ENCODE measurements at regions not wholly inside any gene's neighbourhood (a gene's known extent, or its start where the extent isn't known, plus 50 kb on each side); places are given as distances from the start of the nearest gene placed in this dataset.
A peak's percentile ranks its signal among the peaks of the same experiment; 100 is the strongest.

DNA sequence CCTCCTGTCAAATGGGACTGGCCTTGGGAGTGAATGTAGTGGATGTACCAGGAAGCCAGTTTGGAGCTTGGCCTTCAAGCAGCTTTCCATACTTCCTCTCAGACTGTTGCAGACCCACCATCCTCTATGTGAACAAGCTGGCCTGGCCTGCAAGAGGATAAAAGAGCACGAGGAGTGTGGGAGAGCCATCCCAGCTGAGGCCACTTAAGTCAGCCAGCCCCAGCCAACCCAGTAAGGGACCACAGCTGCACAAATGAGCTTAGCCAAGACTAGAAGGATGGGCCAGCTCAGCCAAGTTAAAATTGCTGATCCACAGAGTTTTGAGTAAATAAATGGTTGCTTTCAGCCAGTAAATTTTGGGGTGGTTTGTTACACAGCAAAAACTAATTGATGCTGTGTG, 156.9 kb upstream of the SOX4 start:
- ChIA-PET POLR2A (no interaction called here), CTCF (no interaction called here)
- 94% methylated on average over 1 of the region's 1 CpG for WGBS (ENCODE audit: insufficient coverage)
- H3K27ac ChIP-seq (ENCODE audit: insufficient read depth in 1 of 2, low read depth in 1 of 2, low read length in 2 of 2, poor library complexity in 1 of 2, severe bottlenecking in 2 of 2): no peak overlapping the region
- no peaks in the 10 kb centered on the region for H3K27me3 ChIP-seq (replicated peaks in 2 of 5; ENCODE audit: control insufficient read depth in 4 of 5, insufficient read depth in 5 of 5, low read length in 4 of 5)
- no peak for DNase-seq
- H3K4me3 ChIP-seq (ENCODE audit: control insufficient read depth in 1 of 7, extremely low read depth in 1 of 7, insufficient read depth in 4 of 7, low read depth in 2 of 7, low read length in 6 of 7): no peak overlapping the region
- H3K4me1 ChIP-seq (ENCODE audit: control extremely low read depth in 1 of 4, control insufficient read depth in 4 of 4, insufficient read depth in 4 of 4, low read length in 3 of 4): peaks cover 12 to 34% (median 24%) of the 10 kb centered on the region in 4 experiments
- H3K36me3 ChIP-seq (ENCODE audit: control insufficient read depth in 4 of 4, insufficient read depth in 4 of 4, low read length in 3 of 4): no peaks in the 10 kb centered on the region
- peaks cover 0 to 3% (median 0%) of the 10 kb centered on the region in 5 experiments for H3K9me3 ChIP-seq (ENCODE audit: control extremely low read depth in 1 of 5, control insufficient read depth in 4 of 5, insufficient read depth in 2 of 5, low read depth in 1 of 5, low read length in 4 of 5)

DNA sequence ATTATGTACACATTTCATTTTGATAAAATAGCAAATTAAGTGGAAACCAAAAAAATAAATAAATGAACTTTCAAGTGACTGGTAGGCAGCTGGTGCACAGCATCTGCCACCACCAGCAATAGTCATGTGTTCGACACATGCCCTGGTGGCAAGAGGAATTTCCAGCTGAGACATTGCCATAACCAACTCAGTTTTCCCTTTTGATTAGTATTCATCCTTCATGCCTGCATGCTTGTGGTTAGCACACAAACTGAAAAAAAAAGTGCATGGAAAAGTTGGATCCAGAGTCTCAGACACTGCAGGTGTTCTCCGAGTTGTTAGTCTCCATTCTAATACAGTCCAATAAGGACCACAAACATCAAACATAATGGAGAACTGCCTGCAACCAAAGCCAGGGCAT, 156.0 kb upstream of the SOX4 start:
- 100% methylated on average over 1 of the region's 2 CpGs for WGBS (ENCODE audit: insufficient coverage)
- H3K4me3 ChIP-seq (ENCODE audit: control insufficient read depth in 1 of 7, extremely low read depth in 1 of 7, insufficient read depth in 4 of 7, low read depth in 2 of 7, low read length in 6 of 7): no peak overlapping the region
- POLR2A ChIA-PET: no interaction called here
- H3K36me3 ChIP-seq (ENCODE audit: control insufficient read depth in 4 of 4, insufficient read depth in 4 of 4, low read length in 3 of 4): no peaks in the 10 kb centered on the region
- H3K27me3 ChIP-seq (replicated peaks in 2 of 5; ENCODE audit: control insufficient read depth in 4 of 5, insufficient read depth in 5 of 5, low read length in 4 of 5): no peaks in the 10 kb centered on the region
- peaks cover 0 to 3% (median 0%) of the 10 kb centered on the region in 5 experiments for H3K9me3 ChIP-seq (ENCODE audit: control extremely low read depth in 1 of 5, control insufficient read depth in 4 of 5, insufficient read depth in 2 of 5, low read depth in 1 of 5, low read length in 4 of 5)
- no peak for DNase-seq
- H3K4me1 ChIP-seq (ENCODE audit: control extremely low read depth in 1 of 4, control insufficient read depth in 4 of 4, insufficient read depth in 4 of 4, low read length in 3 of 4): peaks cover 12 to 40% (median 26%) of the 10 kb centered on the region in 4 experiments
- CTCF ChIA-PET: no interaction called here
- H3K27ac ChIP-seq (ENCODE audit: insufficient read depth in 1 of 2, low read depth in 1 of 2, low read length in 2 of 2, poor library complexity in 1 of 2, severe bottlenecking in 2 of 2): no peak overlapping the region

DNA sequence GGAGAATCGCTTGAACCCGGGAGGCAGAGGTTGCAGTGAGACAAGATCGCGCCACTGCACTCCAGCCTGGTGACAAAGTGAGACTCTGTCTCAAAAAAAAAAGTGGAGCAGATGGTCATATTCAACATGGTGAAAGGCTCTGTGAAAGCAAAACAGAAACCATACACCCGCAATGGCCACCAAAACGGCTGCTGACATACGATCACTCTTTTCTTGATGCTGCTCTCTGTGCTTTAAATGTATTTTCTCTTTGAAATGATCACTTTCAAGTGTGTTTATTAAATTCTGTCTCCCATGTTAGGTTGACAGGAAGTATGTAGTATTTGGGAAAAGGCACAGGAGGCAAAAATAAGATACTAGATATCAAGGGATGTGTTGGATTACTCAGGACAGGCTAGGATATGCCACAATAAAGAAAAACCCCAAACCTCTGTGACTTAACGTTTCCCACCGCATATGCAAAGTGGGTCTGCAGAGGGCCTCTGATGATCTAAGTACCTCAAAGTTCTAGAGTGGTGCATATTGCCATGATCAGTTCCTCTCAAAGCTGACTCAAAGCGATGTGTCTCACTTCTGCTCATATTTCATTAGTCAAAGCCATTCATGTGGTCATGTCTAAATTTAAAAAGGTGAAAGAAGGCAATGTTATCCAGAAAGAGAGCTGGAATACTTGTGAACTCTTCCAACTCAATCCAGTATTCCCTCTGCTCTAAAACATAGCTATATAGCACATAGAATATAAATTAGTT, 155.1 kb upstream of the SOX4 start:
- Histone ChIP-seq H3K4me1 (ENCODE audit: control extremely low read depth in 1 of 4, control insufficient read depth in 4 of 4, insufficient read depth in 4 of 4, low read length in 3 of 4) (peaks cover 12 to 40% (median 26%) of the 10 kb centered on the region in 4 experiments), H3K36me3 (ENCODE audit: control insufficient read depth in 4 of 4, insufficient read depth in 4 of 4, low read length in 3 of 4) (no peaks in the 10 kb centered on the region), H3K27me3 (replicated peaks in 2 of 5; ENCODE audit: control insufficient read depth in 4 of 5, insufficient read depth in 5 of 5, low read length in 4 of 5) (no peaks in the 10 kb centered on the region), H3K27ac (ENCODE audit: insufficient read depth in 1 of 2, low read depth in 1 of 2, low read length in 2 of 2, poor library complexity in 1 of 2, severe bottlenecking in 2 of 2) (no peak overlapping the region), H3K4me3 (ENCODE audit: control insufficient read depth in 1 of 7, extremely low read depth in 1 of 7, insufficient read depth in 4 of 7, low read depth in 2 of 7, low read length in 6 of 7) (peak overlapping the region in 2 of 7 experiments; percentile 13 to 39), H3K9me3 (ENCODE audit: control extremely low read depth in 1 of 5, control insufficient read depth in 4 of 5, insufficient read depth in 2 of 5, low read depth in 1 of 5, low read length in 4 of 5) (peaks cover 0 to 3% (median 0%) of the 10 kb centered on the region in 5 experiments)
- CTCF ChIA-PET: no interaction called here
- POLR2A ChIA-PET: no interaction called here
- 87% methylated on average over 7 of the region's 10 CpGs for WGBS (ENCODE audit: insufficient coverage)
- DNase-seq: peak; percentile 13 to 73 (median 72)

DNA sequence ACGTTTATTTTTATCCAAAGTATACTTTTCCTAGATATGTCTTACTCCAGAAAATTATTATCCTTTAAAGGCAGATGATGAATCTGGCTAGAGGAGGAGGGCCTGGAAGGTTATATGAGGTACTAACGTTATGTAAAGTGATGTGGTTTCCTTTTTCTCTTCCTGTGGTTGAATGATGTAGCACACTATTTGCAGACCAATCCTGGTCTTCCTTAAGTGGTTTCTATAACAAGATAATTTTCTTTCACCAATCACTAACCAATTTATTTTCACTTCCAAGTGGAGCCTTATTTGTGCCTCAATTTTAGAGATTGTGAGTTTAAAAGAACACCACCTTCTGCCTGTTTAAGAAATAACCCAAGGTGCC, 154.6 kb upstream of the SOX4 start:
- Histone ChIP-seq H3K27ac (ENCODE audit: insufficient read depth in 1 of 2, low read depth in 1 of 2, low read length in 2 of 2, poor library complexity in 1 of 2, severe bottlenecking in 2 of 2) (no peak overlapping the region), H3K9me3 (ENCODE audit: control extremely low read depth in 1 of 5, control insufficient read depth in 4 of 5, insufficient read depth in 2 of 5, low read depth in 1 of 5, low read length in 4 of 5) (peaks cover 0 to 3% (median 0%) of the 10 kb centered on the region in 5 experiments), H3K4me3 (ENCODE audit: control insufficient read depth in 1 of 7, extremely low read depth in 1 of 7, insufficient read depth in 4 of 7, low read depth in 2 of 7, low read length in 6 of 7) (peak overlapping the region in 2 of 7 experiments; percentile 8 to 39), H3K27me3 (replicated peaks in 2 of 5; ENCODE audit: control insufficient read depth in 4 of 5, insufficient read depth in 5 of 5, low read length in 4 of 5) (no peaks in the 10 kb centered on the region), H3K4me1 (ENCODE audit: control extremely low read depth in 1 of 4, control insufficient read depth in 4 of 4, insufficient read depth in 4 of 4, low read length in 3 of 4) (peaks cover 12 to 40% (median 26%) of the 10 kb centered on the region in 4 experiments), H3K36me3 (ENCODE audit: control insufficient read depth in 4 of 4, insufficient read depth in 4 of 4, low read length in 3 of 4) (no peaks in the 10 kb centered on the region)
- CTCF ChIA-PET: no interaction called here
- DNase-seq: peak; percentile 68 to 86 (median 81)
- POLR2A ChIA-PET: no interaction called here
- no CpG with 5 or more reads among the region's 2 CpGs for WGBS (ENCODE audit: insufficient coverage)

DNA sequence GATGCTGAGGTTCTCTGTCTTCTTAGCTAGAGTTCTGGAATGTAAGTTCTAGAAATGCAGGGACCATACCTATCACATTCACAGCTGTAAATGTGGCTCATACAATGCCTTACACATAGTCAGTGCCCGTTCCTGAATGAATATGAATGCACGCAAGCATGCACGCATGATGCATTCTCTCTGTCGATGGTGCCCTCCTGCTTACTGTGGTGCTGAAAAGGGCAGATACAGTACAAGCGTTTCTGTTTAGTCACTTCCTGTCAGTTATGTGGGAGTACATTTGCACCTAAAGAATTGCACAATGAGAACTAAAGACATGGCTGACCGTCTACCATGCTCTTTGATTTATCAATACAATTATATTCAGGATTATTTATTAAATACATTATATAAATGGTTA, 152.2 kb upstream of the SOX4 start:
- Histone ChIP-seq H3K9me3 (ENCODE audit: control extremely low read depth in 1 of 5, control insufficient read depth in 4 of 5, insufficient read depth in 2 of 5, low read depth in 1 of 5, low read length in 4 of 5) (peaks cover 0 to 3% (median 0%) of the 10 kb centered on the region in 5 experiments), H3K36me3 (ENCODE audit: control insufficient read depth in 4 of 4, insufficient read depth in 4 of 4, low read length in 3 of 4) (no peaks in the 10 kb centered on the region), H3K27ac (ENCODE audit: insufficient read depth in 1 of 2, low read depth in 1 of 2, low read length in 2 of 2, poor library complexity in 1 of 2, severe bottlenecking in 2 of 2) (no peak overlapping the region), H3K4me1 (ENCODE audit: control extremely low read depth in 1 of 4, control insufficient read depth in 4 of 4, insufficient read depth in 4 of 4, low read length in 3 of 4) (peaks cover 12 to 40% (median 26%) of the 10 kb centered on the region in 4 experiments), H3K4me3 (ENCODE audit: control insufficient read depth in 1 of 7, extremely low read depth in 1 of 7, insufficient read depth in 4 of 7, low read depth in 2 of 7, low read length in 6 of 7) (no peak overlapping the region), H3K27me3 (replicated peaks in 2 of 5; ENCODE audit: control insufficient read depth in 4 of 5, insufficient read depth in 5 of 5, low read length in 4 of 5) (no peaks in the 10 kb centered on the region)
- ChIA-PET POLR2A (interaction anchor here (0.5 kb wide), 1 partner anchor 225 kb away, joined by 3 read pairs; no protein-coding TSS in a partner anchor), CTCF (interaction anchor here (1.0 kb wide), 1 partner anchor 9 kb away, joined by 3 read pairs; no protein-coding TSS in a partner anchor)
- peak in 2 of 3 donors; percentile 30 to 57 for DNase-seq
- WGBS (ENCODE audit: insufficient coverage): 80% methylated on average over 4 of the region's 6 CpGs

DNA sequence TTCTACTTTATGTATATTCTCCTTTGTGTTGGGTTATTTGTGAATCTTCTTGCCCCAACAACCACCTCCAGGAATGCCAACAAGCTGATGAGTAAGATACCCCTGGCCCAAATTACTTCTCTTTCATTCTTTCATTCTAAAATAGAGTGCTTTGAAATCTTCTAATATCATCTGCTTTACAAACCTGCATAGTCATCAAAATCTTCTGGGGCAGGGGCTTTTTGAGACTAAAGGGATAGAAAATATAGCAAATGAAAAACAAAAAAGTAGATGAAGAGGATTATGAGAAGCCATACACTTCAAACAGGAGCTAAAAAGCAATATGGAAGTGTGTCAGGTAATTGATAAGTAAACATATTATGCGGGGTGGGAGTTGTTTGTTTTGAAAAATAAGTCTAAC, 150.7 kb upstream of the SOX4 start:
- Histone ChIP-seq H3K27me3 (replicated peaks in 2 of 5; ENCODE audit: control insufficient read depth in 4 of 5, insufficient read depth in 5 of 5, low read length in 4 of 5) (no peaks in the 10 kb centered on the region), H3K9me3 (ENCODE audit: control extremely low read depth in 1 of 5, control insufficient read depth in 4 of 5, insufficient read depth in 2 of 5, low read depth in 1 of 5, low read length in 4 of 5) (peaks cover 0 to 3% (median 0%) of the 10 kb centered on the region in 5 experiments), H3K27ac (ENCODE audit: insufficient read depth in 1 of 2, low read depth in 1 of 2, low read length in 2 of 2, poor library complexity in 1 of 2, severe bottlenecking in 2 of 2) (no peak overlapping the region), H3K4me1 (ENCODE audit: control extremely low read depth in 1 of 4, control insufficient read depth in 4 of 4, insufficient read depth in 4 of 4, low read length in 3 of 4) (peaks cover 12 to 36% (median 24%) of the 10 kb centered on the region in 4 experiments), H3K36me3 (ENCODE audit: control insufficient read depth in 4 of 4, insufficient read depth in 4 of 4, low read length in 3 of 4) (no peaks in the 10 kb centered on the region), H3K4me3 (ENCODE audit: control insufficient read depth in 1 of 7, extremely low read depth in 1 of 7, insufficient read depth in 4 of 7, low read depth in 2 of 7, low read length in 6 of 7) (no peak overlapping the region)
- DNase-seq: no peak
- WGBS (ENCODE audit: insufficient coverage): no CpG with 5 or more reads among the region's 1 CpG
- ChIA-PET POLR2A (no interaction called here), CTCF (no interaction called here)

DNA sequence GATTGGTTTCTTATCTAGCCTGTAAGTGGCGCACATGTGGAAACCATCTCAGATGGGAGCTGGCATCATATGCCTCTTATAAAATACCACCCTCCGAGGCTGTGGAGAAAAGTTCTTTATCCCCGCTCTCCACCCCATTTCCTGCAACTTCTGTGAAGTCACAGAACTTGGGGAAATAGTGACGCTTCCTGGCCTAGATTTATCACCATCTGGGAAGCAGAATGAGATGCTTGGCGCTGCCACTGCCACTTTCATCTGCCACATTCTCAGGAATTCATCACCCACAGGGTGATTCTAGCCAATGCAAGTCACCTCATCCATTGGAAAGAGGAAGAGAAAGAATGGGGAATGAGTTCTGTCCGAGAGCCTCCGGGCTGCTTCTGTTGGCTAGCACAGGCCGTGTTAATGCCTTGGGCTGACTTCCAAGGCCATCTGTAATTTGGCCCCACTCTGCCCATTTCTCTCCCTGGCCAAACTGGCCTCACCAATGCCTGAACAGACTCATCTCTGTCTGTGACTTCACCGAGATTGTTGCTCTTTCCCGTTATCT, 148.8 kb upstream of the SOX4 start:
- ChIA-PET POLR2A (no interaction called here), CTCF (no interaction called here)
- no peak for DNase-seq
- H3K36me3 ChIP-seq (ENCODE audit: control insufficient read depth in 4 of 4, insufficient read depth in 4 of 4, low read length in 3 of 4): no peaks in the 10 kb centered on the region
- H3K27me3 ChIP-seq (replicated peaks in 2 of 5; ENCODE audit: control insufficient read depth in 4 of 5, insufficient read depth in 5 of 5, low read length in 4 of 5): no peaks in the 10 kb centered on the region
- H3K4me1 ChIP-seq (ENCODE audit: control extremely low read depth in 1 of 4, control insufficient read depth in 4 of 4, insufficient read depth in 4 of 4, low read length in 3 of 4): peaks cover 2 to 17% (median 7%) of the 10 kb centered on the region in 4 experiments
- peaks cover 0 to 3% (median 0%) of the 10 kb centered on the region in 5 experiments for H3K9me3 ChIP-seq (ENCODE audit: control extremely low read depth in 1 of 5, control insufficient read depth in 4 of 5, insufficient read depth in 2 of 5, low read depth in 1 of 5, low read length in 4 of 5)
- WGBS (ENCODE audit: insufficient coverage): 83% methylated on average over 5 of the region's 10 CpGs
- no peak overlapping the region for H3K27ac ChIP-seq (ENCODE audit: insufficient read depth in 1 of 2, low read depth in 1 of 2, low read length in 2 of 2, poor library complexity in 1 of 2, severe bottlenecking in 2 of 2)
- no peak overlapping the region for H3K4me3 ChIP-seq (ENCODE audit: control insufficient read depth in 1 of 7, extremely low read depth in 1 of 7, insufficient read depth in 4 of 7, low read depth in 2 of 7, low read length in 6 of 7)
